HCT116 (cell line): ENCODE measurements at regions not wholly inside any gene's neighbourhood (a gene's known extent, or its start where the extent isn't known, plus 50 kb on each side); places are given as distances from the start of the nearest gene placed in this dataset.
"Not testable (repeated sequence)": the region's sequence is repeated elsewhere in the genome, so short reads cannot be mapped to it uniquely, and the experiment has no call there.

Source experiments
- ATAC-seq: fragments of 200-7000 bp; cut with Tn5 transposase; 2 replicates; pipeline ENCODE4 v1.9.1; 2020; ENCODE audit warnings: mild to moderate bottlenecking, moderate library complexity
- BruUV-seq: library from RNA; stranded (reverse); fragments of 400-500 nt; replicated peaks from 2 replicates; lab custom pipeline; 2021; lab: Mats Ljungman, UMichigan
- CTCF ChIA-PET: fragments of 300-600 bp; sonication (Branson Sonifier 250); formaldehyde crosslinking; loops from one replicate; lab custom pipeline; 2021; ENCODE audit warnings: antibody characterized with exemption; lab: Charles Lee
- POLR2A ChIA-PET: fragments of 300-600, 350-600 bp; sonication (Branson Sonifier 250); formaldehyde crosslinking; loops from one replicate; lab custom pipeline; 2021; ENCODE audit warnings: antibody characterized with exemption; lab: Charles Lee
- RAD21 ChIA-PET, 2 experiments: fragments of 300-600 bp; sonication (Branson Sonifier 250); formaldehyde crosslinking; loops; one replicate each; lab custom pipeline; 2023; ENCODE audit warnings: low total read pairs in 2 of 2; ENCODE audit not compliant: uncharacterized antibody in 2 of 2, unreplicated experiment in 2 of 2, low non-redundant PET in 1 of 2; lab: Charles Lee
- DNase-seq: peaks from one replicate; pipeline ENCODE4 v3.0.0-alpha.2; 2010; ENCODE audit warnings: low read depth, low spot score
- H2AFZ ChIP-seq: fragments of 200-600 bp; shearing (Covaris generic), sonication (generic); 2 replicates; pipeline ENCODE4 v1.6.1; 2017; ENCODE audit warnings: low read depth, mixed run types, mixed read lengths, antibody characterized with exemption, low read length; ENCODE audit not compliant: poor library complexity, severe bottlenecking
- H3K27ac ChIP-seq: 2 replicates; pipeline ENCODE4 v1.5.1; 2012; ENCODE audit warnings: low read depth, low read length
- H3K27me3 ChIP-seq: fragments of 200-600 bp; sonication (generic); 2 replicates; pipeline ENCODE4 v1.6.1; 2016; ENCODE audit warnings: mixed run types, low read length, mixed read lengths; ENCODE audit not compliant: insufficient read depth
- H3K36me3 ChIP-seq, 2 experiments: fragments of 200-500 bp in 1 of 2; fragments of 200-600 bp in 1 of 2; sonication (Bioruptor generic) in 1 of 2; sonication (generic) in 1 of 2; 2 replicates each; pipeline versions ENCODE4 v1.5.1 to v1.6.1; 2014 to 2016; ENCODE audit warnings: low read length in 2 of 2, inconsistent platforms in 1 of 2, mixed read lengths in 1 of 2, mixed run types in 1 of 2; ENCODE audit not compliant: insufficient read depth in 2 of 2, control insufficient read depth in 1 of 2
- H3K4me1 ChIP-seq, 2 experiments: fragments of 200-600 bp in 1 of 2; sonication (generic) in 1 of 2; 2 replicates each; pipeline versions ENCODE4 v1.5.1 to v1.6.1; 2012 to 2017; ENCODE audit warnings: low read length in 2 of 2, inconsistent platforms in 1 of 2, mild to moderate bottlenecking in 1 of 2, mixed read lengths in 1 of 2, mixed run types in 1 of 2, moderate library complexity in 1 of 2; ENCODE audit not compliant: insufficient read depth in 2 of 2, control insufficient read depth in 1 of 2
- H3K4me2 ChIP-seq: fragments of 200-600 bp; sonication (generic); 2 replicates; pipeline ENCODE4 v1.6.1; 2017; ENCODE audit warnings: mixed run types, low read length, mixed read lengths
- H3K4me3 ChIP-seq, 2 experiments: fragments of 200-600 bp in 1 of 2; sonication (generic) in 1 of 2; replicated peaks in 1 of 2; 2 replicates each; pipeline ENCODE4 v1.5.1; 2011 to 2016; ENCODE audit warnings: low read length in 2 of 2, control low read depth in 1 of 2, low read depth in 1 of 2, mild to moderate bottlenecking in 1 of 2, mixed read lengths in 1 of 2, mixed run types in 1 of 2
- H3K79me2 ChIP-seq: fragments of 200-600 bp; sonication (generic); 2 replicates; pipeline ENCODE4 v1.6.1; 2017; ENCODE audit warnings: mild to moderate bottlenecking, mixed run types, low read length, moderate library complexity, mixed read lengths; ENCODE audit not compliant: insufficient read depth
- H3K9ac ChIP-seq: fragments of 200-600 bp; sonication (generic); 2 replicates; pipeline ENCODE4 v1.6.1; 2016; ENCODE audit warnings: low read length, mixed read lengths
- H3K9me2 ChIP-seq: fragments of 200-600 bp; sonication (generic), shearing (Covaris generic); 2 replicates; pipeline ENCODE4 v1.6.1; 2017; ENCODE audit warnings: mixed run types, mild to moderate bottlenecking, moderate library complexity; ENCODE audit not compliant: insufficient read depth
- H3K9me3 ChIP-seq, 2 experiments: fragments of 200-500 bp in 1 of 2; fragments of 200-600 bp in 1 of 2; sonication (Bioruptor generic) in 1 of 2; sonication (generic) in 1 of 2; 2 replicates each; pipeline ENCODE4 v1.6.1; 2014 to 2017; ENCODE audit warnings: low read length in 2 of 2, mixed read lengths in 2 of 2, inconsistent platforms in 1 of 2, low read depth in 1 of 2, mild to moderate bottlenecking in 1 of 2, mixed run types in 1 of 2, moderate library complexity in 1 of 2; ENCODE audit not compliant: control insufficient read depth in 1 of 2, insufficient read depth in 1 of 2
- H4K20me1 ChIP-seq: fragments of 200-600 bp; sonication (generic), shearing (Covaris generic); 2 replicates; pipeline ENCODE4 v1.6.1; 2017; ENCODE audit warnings: mixed run types, mild to moderate bottlenecking, moderate library complexity; ENCODE audit not compliant: insufficient read depth
- CTCF ChIP-seq, 3 experiments: fragments of 200-600 bp in 1 of 3; sonication (generic) in 1 of 3; IDR thresholded peaks in 2 of 3; conservative IDR thresholded peaks in 1 of 3; 2 replicates each; pipeline ENCODE4 v1.5.1; 2012 to 2017; ENCODE audit warnings: low read depth in 2 of 3, low read length in 2 of 3, antibody characterized with exemption in 1 of 3, borderline replicate concordance in 1 of 3, control low read depth in 1 of 3, mild to moderate bottlenecking in 1 of 3, mixed read lengths in 1 of 3, mixed run types in 1 of 3, moderate library complexity in 1 of 3; ENCODE audit not compliant: insufficient read depth in 1 of 3
- POLR2AphosphoS5 ChIP-seq: IDR thresholded peaks from 2 replicates; pipeline ENCODE4 v1.6.1; 2011; ENCODE audit warnings: mild to moderate bottlenecking, low read depth, low read length, moderate library complexity
- TCF7L2 ChIP-seq: IDR thresholded peaks from 2 replicates; pipeline ENCODE4 v1.7.0; 2011; ENCODE audit warnings: borderline replicate concordance, inconsistent platforms; ENCODE audit not compliant: insufficient read depth, insufficient read length; ENCODE audit errors: extremely low read depth
- YY1 ChIP-seq: IDR thresholded peaks from 2 replicates; pipeline ENCODE4 v1.6.1; 2011; ENCODE audit warnings: low read length, low read depth, moderate library complexity, mild to moderate bottlenecking; ENCODE audit not compliant: insufficient replicate concordance; ENCODE audit errors: extremely low read depth
- ZBTB33 ChIP-seq: IDR thresholded peaks from 2 replicates; pipeline ENCODE4 v1.6.1; 2011; ENCODE audit warnings: mild to moderate bottlenecking, low read length, moderate library complexity; ENCODE audit not compliant: insufficient replicate concordance; ENCODE audit errors: extremely low read depth
- intact Hi-C: fragments of 100-400 bp; cut with micrococcal nuclease; formaldehyde crosslinking; loops from 2 replicates; pipeline ENCODE4 v1.10.0; 2022

GRCh38 chr12:30525171-30525570 lies 170.5 kb downstream of the IPO8 start:
- no peak for TF ChIP-seq ZBTB33
- TF ChIP-seq YY1: no peak
- TF ChIP-seq POLR2AphosphoS5: no peak
- no peak for TF ChIP-seq TCF7L2
- no peak for TF ChIP-seq CTCF (IDR thresholded peaks at IDR 0.05 in 2 of 3, conservative IDR thresholded peaks at IDR 0.05 in 1 of 3; ENCODE audit: borderline replicate concordance in 1 of 3, insufficient read depth in 1 of 3, low read depth in 2 of 3, low read length in 2 of 3)
- H3K9me2 ChIP-seq: no peaks in the 10 kb centered on the region
- no peaks in the 10 kb centered on the region for H3K9me3 ChIP-seq
- ATAC-seq: no peak
- H3K79me2 ChIP-seq: no peaks in the 10 kb centered on the region
- no peaks in the 10 kb centered on the region for H3K27me3 ChIP-seq
- H2AFZ ChIP-seq: no peak overlapping the region
- CTCF ChIA-PET: no interaction called here
- intact Hi-C loops: no loop called here
- H3K36me3 ChIP-seq: no peaks in the 10 kb centered on the region
- no TSS peak for BruUV-seq
- no peak overlapping the region for H3K4me2 ChIP-seq
- H3K9ac ChIP-seq: no peak overlapping the region
- H4K20me1 ChIP-seq: no peaks in the 10 kb centered on the region
- no peaks in the 10 kb centered on the region for H3K4me1 ChIP-seq
- POLR2A ChIA-PET: no interaction called here
- DNase-seq: no peak
- RAD21 ChIA-PET: no interaction called here
- H3K27ac ChIP-seq: no peak overlapping the region
- H3K4me3 ChIP-seq: no peak overlapping the region

GRCh38 chr12:30520285-30520684 lies 175.4 kb downstream of the IPO8 start:
- not testable (repeated sequence) for BruUV-seq, ATAC-seq

More at GRCh38 chr12:30520285-30520684, 175.4 kb downstream of the IPO8 start:
- H3K9me2 ChIP-seq, H2AFZ ChIP-seq, H3K36me3 ChIP-seq, H3K4me1 ChIP-seq, H3K9me3 ChIP-seq, H4K20me1 ChIP-seq, CTCF ChIA-PET, DNase-seq, POLR2A ChIA-PET, H3K4me3 ChIP-seq, H3K4me2 ChIP-seq, intact Hi-C loops, RAD21 ChIA-PET, H3K79me2 ChIP-seq, H3K9ac ChIP-seq, H3K27me3 ChIP-seq, H3K27ac ChIP-seq: not testable (repeated sequence)
